Inflammatory macrophage treated with lipopolysaccharide for 1 hour (primary cell): ENCODE measurements at regions not wholly inside any gene's neighbourhood (a gene's known extent, or its start where the extent isn't known, plus 50 kb on each side); places are given as distances from the start of the nearest gene placed in this dataset.
"Not testable (repeated sequence)": the region's sequence is repeated elsewhere in the genome, so short reads cannot be mapped to it uniquely, and the experiment has no call there.

ENCODE experiments used
- DNase-seq, 2 donors: peaks; one replicate each; pipeline ENCODE4 v3.0.0-alpha.2; 2020 to 2022

DNA sequence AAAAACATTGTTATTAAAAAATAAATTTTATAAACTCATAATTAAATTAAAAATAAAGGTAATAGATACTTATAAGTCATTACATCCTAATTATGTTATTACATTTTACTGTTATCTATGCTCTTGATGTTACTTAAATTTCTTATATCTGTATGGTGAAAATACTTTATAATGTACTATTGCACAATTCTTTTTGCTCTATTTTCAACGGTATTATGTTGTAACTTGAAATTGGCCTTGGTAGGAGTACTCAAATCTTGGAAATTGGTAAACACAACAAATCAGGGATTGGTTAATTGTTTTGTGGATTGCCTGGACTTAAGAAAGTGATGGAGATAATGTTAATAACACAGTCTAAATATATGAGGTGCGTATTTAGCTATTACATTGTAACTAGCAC is 273.3 kb downstream of the MDFIC start:
- DNase-seq: no peak

DNA sequence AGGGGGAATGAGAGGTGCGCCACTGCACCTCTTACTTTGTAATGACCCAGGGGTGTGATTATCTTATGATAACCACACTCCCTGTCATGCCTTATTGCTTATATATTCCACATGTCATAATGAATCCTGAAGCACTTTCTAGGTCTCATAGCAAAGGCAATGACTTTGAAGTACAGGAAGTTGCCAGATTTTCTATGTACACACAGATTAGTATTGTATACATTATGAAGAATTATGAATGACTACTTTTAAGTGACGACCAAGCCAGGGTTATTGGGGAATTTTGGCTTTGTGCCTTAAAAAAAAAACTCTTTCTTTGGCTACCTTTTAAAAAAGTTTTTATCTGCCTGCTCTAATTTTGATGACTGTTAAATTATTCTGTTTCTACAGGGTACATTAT is 269.6 kb downstream of the MDFIC start:
- DNase-seq: no peak

DNA sequence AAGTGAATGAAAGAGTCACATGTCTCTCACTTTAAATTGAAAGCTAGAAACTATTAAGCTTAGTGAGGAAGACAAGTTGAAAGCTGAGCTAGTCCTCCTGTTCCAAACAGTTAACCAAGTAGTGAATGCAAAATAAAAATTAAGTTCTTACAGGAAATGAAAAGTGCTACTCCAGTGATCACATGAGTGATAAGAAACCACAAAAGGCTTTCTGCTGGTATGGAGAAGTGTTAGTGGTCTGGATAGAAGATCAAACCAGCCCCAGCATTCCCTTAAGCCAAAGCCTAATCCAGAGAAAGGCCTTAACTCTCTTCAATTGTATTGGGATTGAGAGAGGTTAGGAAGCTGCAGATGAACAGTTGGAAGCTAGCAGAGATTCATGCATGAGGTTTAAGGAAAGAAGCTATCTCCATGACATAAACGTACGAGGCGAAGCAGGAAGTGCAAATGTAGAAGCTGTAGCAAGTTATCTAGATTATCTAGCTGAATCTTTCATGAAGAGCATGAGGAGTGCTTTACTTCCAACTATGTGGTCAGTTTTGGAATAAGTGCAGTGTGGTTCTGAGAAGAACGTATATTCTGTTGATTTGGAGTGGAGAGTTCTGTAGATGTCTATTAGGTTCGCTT is 261.6 kb downstream of the MDFIC start:
- DNase-seq: no peak

DNA sequence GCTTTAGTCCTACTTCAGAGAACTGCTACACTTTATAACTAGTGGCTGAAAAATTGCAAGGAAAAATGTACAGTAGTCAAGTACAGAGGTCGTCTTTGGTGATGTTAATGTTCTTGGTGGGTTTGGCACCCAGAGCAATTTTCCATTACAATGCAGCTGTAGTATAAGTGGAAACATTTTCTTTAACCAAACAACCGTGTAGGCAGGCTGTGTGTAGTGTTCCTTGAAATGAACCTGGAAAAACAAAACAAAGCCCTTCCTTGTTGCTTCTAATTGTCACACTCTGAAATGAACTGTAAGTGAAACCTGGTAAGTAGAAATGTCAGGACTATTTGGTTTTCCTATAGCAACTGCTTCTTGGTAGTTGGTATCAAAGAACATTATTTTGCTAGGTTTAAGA is 256.9 kb downstream of the MDFIC start:
- DNase-seq: no peak

DNA sequence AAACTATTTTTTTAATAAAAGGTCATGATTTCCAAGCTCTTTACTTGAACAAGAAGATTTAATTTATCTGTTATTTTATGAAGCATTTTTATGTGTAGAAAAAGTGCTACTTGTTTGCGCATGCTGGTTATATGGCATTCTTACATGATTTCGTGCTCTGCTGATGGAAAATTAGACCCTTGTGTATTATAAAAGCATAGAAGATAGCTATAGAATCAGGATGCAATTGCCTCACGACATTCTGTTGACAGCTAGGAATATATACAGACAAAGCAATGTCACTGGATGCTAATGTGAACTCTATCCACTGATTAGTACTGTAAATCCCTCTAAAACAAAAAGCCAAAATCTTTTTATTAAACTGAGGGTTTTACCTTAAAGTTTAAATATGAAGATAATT is 255.9 kb downstream of the MDFIC start:
- no peak for DNase-seq

DNA sequence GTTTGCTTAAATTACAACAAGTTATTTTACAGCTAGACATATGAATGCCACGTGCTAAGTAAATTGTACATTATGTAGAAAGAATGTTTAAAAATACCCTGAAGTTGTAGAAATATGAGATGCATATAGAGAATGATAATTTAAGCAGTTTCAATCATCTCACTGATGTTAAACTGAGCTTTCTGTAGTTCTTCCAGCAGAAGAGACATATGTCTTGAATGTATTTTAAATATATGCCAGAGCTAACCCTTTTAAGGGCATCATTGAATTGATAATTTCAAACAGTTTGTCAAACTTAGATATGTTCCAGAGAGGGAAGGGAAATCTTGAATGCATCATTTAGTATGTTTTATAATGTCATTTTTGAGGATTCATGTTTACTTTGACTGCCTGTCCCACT is 255.2 kb downstream of the MDFIC start:
- DNase-seq: no peak

DNA sequence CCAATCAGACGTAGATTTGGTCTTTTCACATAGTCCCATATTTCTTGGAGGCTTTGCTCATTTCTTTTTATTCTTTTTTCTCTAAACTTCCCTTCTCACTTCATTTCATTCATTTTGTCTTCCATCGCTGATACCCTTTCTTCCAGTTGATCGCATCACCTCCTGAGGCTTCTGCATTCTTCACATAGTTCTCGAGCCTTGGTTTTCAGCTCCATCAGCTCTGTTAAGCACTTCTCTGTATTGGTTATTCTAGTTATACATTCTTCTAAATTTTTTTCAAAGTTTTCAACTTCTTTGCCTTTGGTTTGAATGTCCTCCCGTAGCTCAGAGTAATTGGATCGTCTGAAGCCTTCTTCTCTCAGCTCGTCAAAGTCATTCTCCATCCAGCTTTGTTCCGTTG is 250.5 kb downstream of the MDFIC start:
- not testable (repeated sequence) for DNase-seq

DNA sequence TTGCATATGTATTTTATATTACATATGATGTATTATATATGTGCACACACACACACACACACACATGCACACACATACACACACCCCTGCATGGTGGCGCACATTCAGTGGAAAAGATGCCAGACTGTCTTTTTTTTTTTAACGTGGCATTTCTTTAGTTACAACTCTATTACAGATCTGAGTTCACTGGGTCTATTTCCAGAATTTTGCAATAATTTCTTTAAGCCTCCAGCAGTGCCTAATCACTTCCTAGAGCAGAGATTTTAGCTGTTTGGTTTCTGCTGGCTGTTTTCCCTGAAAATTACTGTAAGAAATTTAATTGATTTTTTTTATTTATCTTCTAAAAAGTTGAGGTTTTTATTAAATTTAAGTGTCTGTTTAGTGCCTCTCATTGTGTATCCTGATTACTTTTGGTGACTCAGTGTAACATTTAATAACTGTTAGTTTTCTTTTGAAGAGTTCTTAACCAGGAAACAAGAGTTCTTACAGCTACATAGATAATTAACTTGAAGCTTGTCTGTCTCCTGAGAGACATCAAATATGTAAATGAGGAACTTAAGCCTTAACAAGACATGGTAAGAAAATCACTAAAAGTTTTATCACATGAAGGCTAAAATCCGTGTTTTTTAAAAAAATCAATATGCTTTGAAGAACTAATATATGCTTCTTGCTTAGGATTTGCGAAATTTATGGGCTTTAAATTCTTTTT is 232.0 kb downstream of the MDFIC start:
- DNase-seq: peak; percentile 31 to 33

DNA sequence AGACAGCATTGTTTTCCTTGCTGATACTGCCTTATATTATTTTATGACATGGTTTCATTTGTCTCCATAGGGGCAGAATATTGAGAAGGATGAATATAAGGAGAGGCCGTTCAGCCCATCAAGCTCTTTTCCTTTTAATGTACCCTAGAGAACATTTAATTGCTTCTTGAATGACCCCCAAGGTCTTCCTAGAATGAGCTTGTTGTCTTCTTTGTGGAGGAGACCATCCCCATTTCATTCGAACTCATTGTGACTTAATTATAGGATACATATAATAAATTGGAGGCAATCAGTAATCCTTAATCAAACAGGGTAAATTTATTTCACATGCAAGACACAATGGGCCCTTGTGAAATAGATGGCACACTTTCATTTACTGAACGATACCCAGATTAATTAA is 231.3 kb downstream of the MDFIC start:
- no peak for DNase-seq

DNA sequence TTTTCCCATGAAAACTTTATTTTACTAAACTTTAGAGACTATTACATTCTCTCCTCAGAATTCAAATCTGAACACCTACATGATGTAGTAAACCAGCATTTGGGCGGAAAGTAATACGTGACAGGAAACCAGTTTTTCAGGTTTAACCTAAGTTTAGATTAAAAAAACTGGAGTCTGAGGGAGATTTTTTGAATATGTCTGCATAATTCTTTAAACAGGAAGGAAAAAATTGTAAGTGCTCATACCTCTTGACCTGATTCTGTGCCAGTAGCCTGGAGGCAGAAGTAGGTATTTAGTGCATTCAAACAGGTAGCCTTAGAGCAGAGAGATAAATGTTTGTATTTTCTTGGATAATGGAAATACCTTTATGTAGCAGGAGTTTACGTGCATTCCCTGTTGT is 224.3 kb downstream of the MDFIC start:
- DNase-seq: no peak

DNA sequence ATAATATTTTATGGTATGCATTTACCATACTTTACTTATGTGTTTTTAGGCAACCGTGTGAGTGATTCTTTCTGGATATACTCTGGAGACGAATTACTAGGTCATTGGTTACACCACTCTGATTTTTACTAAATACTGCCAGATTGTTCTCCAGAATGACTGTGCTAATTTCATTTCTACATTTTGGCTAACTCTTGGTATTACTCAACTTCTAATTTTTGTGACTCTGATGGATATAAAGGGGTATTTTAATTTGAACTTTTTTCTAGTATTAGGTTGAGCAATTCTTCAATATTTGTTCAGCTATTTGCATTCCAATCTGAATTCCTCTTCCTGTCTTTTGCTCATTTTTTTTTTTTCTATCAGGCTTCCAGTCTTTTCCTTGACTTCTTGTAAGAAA is 223.6 kb downstream of the MDFIC start:
- peak; percentile 45 to 58 for DNase-seq

DNA sequence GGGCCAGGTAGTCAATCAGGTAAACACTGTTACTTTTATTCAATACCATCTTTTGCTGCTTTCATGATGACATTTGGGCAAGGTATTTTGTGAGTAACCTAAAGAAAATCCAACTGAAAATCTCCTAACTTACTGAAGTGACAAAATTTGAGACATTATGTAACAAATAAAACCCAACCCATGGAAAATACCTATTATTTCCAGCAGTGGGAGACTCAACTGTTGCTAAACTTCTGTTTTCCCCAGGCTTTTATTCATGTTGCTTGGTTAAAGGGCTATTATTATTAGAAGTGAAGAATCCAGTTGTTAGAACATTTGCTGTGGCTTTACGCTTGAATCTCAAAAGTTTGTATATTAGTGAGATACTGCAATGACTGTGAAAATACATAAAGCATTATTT is 215.9 kb downstream of the MDFIC start:
- DNase-seq: peak; percentile 51 to 53

DNA sequence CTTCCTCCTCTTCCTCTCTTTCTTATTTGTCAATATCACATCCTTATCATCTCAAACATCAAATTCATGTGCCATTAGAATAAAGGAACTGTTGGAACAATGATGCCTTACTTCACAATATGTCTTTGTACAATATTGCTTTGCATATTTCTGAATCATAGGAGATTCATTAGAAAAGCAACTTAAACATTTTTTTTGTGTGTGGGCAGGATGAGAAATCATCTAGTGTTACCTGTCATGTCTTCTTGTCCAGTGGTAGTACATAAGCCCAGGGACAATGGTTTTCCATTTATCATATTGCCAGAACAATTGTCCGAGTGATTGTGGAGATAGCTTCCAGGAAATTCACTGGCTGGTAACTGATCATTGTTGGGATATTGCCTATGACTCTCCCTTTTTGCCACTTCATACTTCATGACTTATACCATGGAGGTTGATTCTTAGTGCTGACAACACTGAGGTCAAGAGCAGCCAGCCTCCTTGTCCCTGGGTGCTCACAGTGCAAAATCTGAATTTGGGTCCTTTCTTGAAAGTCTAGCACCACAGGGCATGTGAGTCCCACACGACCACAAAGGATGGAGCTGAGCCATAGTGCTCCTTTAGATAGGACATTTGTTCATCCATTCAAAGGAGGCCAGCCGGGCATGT is 215.0 kb downstream of the MDFIC start:
- peak; percentile 19 to 27 for DNase-seq

DNA sequence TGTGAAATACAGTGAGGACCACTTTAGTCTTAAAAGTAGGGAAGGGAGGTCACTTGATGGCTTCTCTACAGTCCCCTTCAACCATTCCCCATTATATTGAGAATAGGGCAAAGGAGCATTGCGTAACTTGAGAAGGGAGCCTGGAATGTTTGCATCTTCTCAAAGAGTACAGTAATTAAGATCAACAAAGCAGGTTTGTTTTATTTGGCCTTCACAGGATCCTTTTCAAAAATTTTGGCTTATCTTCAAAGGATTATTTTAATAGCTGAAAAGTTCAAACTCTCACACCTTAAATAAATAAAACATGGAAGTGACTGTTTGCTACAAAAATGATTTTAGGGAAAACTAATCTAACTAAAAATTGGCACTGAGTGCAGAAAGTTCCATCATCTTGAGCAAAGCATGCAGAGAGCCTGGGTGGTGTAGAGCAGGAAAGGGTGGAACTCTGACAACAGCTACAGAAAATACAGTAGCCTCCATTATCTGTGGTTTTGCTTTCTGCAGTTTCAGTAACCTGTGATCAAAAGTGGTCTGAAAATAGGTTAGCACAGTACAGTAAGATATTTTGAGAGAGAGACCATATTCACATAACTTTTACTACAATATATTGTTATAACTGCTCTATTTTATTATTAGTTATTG is 214.0 kb downstream of the MDFIC start:
- DNase-seq: no peak

DNA sequence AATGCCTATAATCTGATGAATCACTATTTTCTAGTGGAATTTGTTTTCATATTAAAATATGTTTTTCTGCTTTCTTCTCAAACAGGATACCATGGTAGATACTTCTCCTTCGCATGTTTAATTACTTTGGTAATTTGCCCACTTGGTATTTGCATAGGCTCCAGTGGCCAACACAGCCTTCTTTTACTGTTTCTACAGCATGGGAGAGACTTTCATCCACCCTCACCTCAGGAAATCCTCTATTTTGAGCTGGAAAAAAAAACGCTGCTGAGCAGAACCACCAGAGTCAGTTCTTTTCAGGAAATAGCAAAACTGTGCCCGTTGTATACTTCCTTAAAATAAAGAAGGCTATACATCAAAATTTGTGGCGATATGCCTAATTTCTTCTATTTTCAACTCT is 213.3 kb downstream of the MDFIC start:
- DNase-seq: peak; percentile 15 to 26

DNA sequence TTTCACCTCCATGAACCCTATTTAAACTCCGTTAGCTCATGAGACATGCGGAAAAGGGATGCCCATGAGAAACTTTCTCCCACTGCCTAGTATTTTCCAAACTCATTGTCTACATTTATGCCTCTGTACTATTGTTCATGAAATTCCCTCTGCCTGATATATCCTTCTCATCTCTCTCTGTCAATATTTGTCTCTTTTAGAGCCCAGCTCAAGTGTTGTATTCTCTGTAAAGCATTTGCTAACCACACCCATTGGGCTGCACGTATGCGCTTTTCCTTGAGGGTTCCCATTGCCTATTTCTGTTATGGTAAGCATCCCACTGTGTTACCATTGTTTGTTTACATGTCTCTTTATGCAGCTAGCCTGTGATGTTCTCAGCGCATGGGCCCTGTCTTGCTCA is 211.4 kb downstream of the MDFIC start:
- no peak for DNase-seq

DNA sequence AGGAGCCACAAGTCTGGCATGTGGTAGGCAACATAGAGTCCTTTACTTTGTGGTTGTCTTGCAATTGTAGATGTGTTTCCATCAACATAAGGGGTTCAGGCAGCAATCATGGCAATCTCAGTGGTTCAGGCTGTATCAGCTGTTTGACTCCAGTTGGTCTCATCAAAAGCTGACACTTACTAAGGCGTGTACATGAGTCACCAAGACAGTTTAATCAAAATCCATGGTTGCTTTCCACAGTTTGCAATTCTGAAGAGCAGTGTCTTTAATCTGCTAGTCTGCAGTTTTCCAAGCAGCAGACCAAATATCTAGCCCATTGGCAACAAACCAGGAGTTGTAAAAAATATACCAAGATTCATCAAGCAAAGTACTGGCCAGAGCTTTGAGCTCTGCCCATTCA is 210.2 kb downstream of the MDFIC start:
- no peak for DNase-seq

DNA sequence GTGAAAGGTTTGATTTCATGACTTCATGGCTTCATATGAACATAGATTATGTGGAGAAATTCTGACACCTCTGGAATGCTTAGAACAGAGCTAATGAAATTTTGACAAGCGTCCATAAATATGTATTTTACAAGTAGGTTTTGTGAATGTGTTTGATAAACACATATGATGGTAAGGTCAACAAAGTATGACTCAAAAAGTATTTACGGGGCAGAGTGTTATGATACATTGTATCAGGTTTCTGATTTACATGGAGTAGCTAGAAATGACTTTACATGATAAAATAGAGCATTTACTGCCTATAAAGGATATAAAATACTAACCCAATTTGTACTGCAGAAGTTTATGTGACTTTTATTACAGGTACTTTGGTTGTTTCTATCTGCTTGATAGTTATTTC is 206.3 kb downstream of the MDFIC start:
- DNase-seq: no peak

DNA sequence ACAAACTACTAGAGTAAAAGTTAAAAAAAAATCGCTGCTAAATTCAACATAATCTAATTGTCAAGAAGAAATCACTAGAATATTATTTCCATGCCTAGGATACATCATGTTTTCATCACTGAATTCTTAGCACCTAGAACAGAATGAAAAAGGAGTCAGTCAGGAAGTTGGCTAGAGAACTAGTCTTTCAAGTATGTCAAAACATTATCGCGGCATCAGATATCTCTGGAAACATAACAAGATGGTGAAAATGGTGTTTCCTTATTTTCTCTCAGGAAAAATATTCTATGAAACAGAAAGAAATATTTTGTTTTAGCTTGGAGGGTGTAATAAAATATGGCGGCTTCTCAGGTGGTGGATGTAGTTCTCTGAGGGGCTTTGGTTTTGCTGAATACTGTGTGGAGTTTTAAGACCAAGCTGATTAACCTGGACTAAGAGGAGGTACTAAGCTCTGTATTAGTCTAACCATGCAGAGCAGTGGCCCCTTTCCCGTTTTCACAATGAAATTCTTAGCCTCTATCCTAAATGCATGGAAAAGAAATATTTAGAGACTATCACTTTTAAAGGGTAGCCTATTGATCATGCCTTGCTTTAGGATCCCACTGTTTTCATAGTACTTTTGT is 205.6 kb downstream of the MDFIC start:
- DNase-seq: no peak

DNA sequence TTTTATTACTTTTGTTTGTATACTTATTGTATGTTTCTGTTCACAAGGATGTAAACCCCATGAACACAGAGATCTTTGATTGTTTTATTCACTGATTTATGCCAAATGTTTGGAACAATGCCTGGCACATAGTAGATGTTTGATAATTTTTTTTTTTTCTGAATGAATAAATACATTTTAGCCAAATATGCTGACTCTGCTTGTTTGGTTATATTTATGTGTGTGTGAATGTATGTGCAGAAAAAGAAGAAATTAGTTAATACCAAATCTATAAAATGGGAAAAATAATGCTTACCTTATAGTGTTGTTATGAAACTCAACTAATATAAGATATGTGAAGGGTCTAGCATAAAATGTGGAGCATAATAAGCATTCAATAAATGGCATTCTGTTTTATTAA is 203.9 kb downstream of the MDFIC start:
- DNase-seq: no peak

DNA sequence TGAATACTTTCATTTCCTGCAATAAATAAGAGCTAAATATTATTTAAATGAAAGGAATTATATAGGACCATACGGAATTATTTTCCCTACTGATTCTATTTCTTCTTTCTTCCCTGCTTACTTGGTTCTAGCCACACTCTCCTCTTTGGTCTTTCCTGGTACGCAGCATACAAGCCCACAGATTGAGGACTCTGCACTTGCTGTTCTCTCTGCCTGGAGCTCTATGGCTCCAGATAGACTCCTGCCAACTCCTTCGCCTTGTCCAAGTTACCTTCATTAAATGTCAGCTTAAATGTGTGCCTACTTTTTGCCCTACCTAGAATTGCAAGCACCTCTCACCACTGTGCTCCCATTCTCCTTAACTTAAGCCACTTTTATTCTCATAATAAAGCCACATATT is 203.4 kb downstream of the MDFIC start:
- no peak for DNase-seq

DNA sequence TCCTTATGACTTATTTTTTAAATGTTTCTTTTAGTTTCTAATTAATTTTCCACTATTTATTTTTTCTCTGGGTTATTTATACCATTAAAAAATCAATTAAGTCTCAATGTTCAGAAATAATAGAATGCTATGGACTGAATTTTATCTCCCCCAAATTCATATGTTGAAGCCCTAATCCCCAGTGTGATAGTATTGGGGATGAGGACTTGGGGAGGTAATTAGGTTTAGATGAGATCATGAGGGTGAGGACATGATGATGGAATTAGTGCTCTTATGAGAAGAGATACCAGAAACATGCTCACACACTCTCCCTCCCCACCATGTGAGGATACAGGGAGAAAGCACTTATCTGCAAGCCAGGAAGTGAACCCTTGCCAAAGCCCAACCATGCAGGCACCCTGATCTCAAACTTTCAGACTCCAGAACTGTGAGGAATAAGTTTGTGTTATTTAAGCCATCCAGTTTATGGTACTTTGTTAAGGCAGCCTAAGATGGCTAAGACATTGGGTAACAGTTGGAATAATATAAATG is 202.6 kb downstream of the MDFIC start:
- no peak for DNase-seq

DNA sequence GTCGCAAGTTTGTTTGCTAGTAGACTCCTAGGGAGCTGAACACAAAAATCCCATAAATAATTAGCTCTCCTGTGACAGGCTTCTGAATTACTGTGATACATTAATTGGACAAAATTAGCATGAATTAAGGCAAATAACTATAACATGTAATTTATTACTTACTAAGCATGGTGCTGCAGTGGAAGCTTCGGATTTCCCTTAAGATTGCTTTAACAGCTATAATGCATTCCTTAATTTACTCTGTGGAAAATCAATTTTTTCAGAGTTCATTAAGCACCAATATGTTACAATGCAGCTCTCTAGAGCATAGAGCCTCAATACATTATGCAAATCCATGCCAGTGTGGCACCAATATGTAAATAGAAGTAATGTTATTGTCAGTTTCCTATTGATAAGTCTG is 201.5 kb downstream of the MDFIC start:
- DNase-seq: no peak
